Right lobe of liver (tissue), 4 donors: ENCODE measurements at regions not wholly inside any gene's neighbourhood (a gene's known extent, or its start where the extent isn't known, plus 50 kb on each side); places are given as distances from the start of the nearest gene placed in this dataset.

Source experiments
- POLR2A ChIP-seq: fragments of 450-650 bp; IDR thresholded peaks from one replicate; pipeline ENCODE4 v1.6.1; 2017; ENCODE audit warnings: antibody characterized with exemption, mild to moderate bottlenecking
- TF ChIP-seq, protein P1 (sequence below), 4 donors: fragments of 200-600 bp in 3 of 4; fragments of 450-650 bp in 1 of 4; IDR thresholded peaks; one replicate each; pipeline versions ENCODE4 v1.5.1 to v1.8.0; 2016 to 2022; ENCODE audit warnings: antibody characterized with exemption in 4 of 4, mild to moderate bottlenecking in 2 of 4
- donor health status: DM: no; HTN: no; CAD: no.
- donor health status: DM: no; HTN: no; CAD: no.
- donor health status: DM: no; HTN: yes; CAD: no.

- TF ChIP-seq, protein P1, sequence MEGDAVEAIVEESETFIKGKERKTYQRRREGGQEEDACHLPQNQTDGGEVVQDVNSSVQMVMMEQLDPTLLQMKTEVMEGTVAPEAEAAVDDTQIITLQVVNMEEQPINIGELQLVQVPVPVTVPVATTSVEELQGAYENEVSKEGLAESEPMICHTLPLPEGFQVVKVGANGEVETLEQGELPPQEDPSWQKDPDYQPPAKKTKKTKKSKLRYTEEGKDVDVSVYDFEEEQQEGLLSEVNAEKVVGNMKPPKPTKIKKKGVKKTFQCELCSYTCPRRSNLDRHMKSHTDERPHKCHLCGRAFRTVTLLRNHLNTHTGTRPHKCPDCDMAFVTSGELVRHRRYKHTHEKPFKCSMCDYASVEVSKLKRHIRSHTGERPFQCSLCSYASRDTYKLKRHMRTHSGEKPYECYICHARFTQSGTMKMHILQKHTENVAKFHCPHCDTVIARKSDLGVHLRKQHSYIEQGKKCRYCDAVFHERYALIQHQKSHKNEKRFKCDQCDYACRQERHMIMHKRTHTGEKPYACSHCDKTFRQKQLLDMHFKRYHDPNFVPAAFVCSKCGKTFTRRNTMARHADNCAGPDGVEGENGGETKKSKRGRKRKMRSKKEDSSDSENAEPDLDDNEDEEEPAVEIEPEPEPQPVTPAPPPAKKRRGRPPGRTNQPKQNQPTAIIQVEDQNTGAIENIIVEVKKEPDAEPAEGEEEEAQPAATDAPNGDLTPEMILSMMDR (IDR thresholded peaks at IDR 0.05), result no peak
- TF ChIP-seq POLR2A, result no peak
Observed at GRCh38 chr3:107452436-107452835, 70.3 kb upstream of the BBX start.
